GM21717 (cell line): ENCODE measurements at regions not wholly inside any gene's neighbourhood (a gene's known extent, or its start where the extent isn't known, plus 50 kb on each side); places are given as distances from the start of the nearest gene placed in this dataset.
"Not testable (repeated sequence)": the region's sequence is repeated elsewhere in the genome, so short reads cannot be mapped to it uniquely, and the experiment has no call there.

ENCODE experiments used
- ATAC-seq: cut with Tn5 transposase; IDR thresholded peaks from one replicate; pipeline ENCODE4 v1.9.1; 2021; ENCODE audit warnings: mild to moderate bottlenecking, moderate library complexity; ENCODE audit not compliant: unreplicated experiment

DNA sequence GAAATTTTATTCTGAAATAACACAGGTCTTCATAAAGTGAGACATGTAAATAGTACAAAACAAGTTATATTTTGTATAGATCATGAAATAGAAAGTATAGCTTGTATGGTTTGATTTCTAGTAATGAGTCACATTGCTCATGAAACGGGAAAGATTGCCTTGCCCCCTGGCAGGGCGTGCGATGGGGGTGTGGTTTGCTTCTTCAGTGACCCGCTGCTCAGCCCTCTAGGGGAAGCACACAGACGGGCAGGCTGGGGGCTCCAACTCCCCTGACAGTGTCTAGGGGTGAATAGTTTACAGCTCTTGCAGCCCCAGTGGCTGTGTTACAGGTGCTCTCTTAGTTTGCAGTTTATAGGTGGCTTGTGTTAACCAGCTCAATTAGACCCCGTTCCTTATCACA lies 170.5 kb upstream of the RGS17 start:
- no peak for ATAC-seq

DNA sequence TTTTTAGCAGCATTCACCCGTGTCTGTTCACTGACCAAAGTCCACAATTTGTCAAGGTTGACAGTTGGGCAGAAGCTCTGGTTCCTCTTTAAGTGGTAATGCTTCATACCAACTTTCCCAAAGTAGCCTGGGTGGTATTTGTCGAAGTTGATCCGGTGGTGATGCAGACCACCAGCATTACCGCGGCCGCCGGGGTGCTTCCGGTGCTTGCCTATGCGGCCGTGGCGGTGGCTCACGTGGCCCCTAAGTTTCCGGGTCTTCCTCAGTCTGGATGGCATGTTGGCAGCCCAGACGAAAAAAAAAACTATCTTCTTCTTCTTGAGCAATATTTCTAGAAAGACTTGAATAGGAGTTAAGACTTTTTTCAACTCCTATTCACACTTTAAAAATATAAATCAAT lies 151.4 kb upstream of the RGS17 start:
- ATAC-seq, result not testable (repeated sequence)

DNA sequence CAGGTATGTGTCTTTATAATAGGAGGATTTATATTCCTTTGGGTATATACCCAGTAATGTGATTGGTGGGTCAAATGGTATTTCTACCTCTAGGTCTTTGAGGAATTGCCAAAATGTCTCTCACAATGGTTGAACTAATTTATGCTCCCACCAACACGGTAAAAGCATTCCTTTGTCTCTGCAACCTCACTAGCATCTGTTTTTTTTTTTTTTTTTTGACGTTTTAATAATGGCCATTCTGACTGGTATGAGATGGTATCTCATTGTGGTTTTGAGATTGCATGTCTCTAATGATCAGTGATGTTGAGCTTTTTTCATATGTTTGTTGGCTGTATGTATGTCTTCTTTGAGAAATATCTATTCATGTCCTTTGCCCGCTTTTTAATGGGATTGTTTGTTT lies 144.9 kb upstream of the RGS17 start:
- no peak for ATAC-seq

- ATAC-seq, result no peak
Observed at GRCh38 chr6:153272201-153272980, 141.3 kb upstream of the RGS17 start.

GRCh38 chr6:153263489-153263888 lies 132.4 kb upstream of the RGS17 start:
- ATAC-seq, result no peak

GRCh38 chr6:153251326-153251725 lies 120.2 kb upstream of the RGS17 start:
- ATAC-seq, result no peak

- no peak for ATAC-seq
Observed at GRCh38 chr6:153237670-153238069, 106.6 kb upstream of the RGS17 start.

DNA sequence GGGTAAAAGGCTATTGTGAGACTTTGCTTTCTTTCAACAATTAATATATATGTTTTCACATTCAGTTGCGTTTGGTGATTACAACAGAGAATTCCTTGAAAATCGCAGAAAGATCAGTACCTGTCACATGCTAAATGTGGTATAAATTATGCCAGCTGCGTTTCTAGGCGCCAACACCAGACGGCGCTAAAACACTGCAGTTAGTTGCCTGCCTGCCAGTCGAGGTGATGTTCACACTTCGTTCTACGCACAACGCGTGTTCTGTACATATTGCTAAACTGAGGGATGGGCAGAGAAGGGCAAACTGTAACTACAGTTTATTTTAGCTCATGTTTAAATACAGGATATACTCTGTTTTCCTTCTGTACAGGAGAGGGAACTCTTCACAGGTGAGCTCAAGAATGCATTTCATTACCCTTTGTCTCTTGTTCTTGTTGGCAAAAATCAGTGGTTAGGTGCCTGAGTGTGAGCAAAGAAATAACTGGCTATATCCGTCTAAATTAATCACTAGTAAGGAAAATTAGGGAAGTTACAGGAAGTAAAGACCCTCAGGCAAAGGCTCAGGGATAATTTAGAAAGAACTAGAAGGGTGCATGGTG lies 100.1 kb upstream of the RGS17 start:
- ATAC-seq, result no peak

- ATAC-seq, result no peak
Observed at GRCh38 chr6:153218184-153218792, 87.2 kb upstream of the RGS17 start.

DNA sequence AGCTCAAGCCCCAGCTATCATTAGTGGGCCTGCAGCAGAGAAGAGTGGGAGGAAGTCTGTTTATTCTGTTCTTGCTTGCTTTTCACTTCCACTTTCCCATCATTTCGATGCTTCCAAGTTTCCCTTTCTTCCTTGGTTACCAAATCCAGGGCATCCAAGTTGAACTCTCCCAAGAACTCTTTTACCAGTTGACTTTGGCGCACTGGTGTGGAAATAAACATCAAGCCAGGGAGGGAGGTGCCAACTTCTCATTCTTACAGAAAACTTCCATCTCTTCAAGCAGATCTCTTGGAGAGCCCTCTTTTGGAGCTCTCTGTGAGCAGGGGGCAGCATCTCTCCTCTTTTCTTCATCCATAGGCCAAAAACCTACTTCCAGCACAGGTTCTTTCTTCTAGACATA lies 85.7 kb upstream of the RGS17 start:
- ATAC-seq, result no peak

DNA sequence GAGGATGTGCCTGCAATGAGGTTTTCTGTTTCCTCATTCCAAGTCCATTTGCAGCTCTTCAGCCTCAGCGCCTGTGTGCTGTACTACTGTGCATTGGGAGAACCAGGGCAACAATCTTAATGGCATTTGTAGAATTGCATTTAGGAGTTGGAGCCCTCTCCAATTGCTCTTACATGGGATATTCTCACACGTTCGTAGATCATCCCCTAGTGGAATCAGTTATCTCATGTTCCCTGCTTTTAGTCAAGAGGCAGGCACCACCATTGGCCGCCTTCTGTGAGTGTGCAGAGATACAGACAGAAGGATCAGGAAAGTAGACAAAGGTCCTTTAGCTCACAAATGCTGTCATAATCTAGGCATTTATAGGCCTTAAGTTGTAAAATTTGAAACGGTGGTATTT lies 84.2 kb upstream of the RGS17 start:
- no peak for ATAC-seq

DNA sequence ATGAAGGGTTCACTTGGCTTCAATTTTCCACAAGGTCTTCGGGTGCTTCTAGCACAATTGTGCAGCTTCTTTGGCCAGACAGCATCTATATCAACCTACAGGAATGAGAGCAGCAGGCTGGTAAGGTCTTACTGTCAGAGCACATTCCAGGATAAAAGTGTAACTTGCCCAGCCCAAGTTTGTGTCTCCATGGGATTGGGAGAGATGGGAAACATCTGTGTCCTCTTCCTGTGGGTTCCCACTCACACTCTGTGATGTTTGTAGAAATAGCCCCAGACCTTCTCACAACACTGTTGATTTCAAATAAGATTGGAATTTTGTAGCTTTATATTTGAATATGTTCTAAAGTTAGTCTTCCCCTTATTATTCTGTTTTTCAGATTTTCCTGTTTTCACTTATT lies 83.4 kb upstream of the RGS17 start:
- ATAC-seq, result no peak

GRCh38 chr6:153210083-153210482 lies 79.0 kb upstream of the RGS17 start:
- peak; percentile 83 for ATAC-seq

- ATAC-seq, result no peak
Observed at GRCh38 chr6:153208706-153209105, 77.6 kb upstream of the RGS17 start.

DNA sequence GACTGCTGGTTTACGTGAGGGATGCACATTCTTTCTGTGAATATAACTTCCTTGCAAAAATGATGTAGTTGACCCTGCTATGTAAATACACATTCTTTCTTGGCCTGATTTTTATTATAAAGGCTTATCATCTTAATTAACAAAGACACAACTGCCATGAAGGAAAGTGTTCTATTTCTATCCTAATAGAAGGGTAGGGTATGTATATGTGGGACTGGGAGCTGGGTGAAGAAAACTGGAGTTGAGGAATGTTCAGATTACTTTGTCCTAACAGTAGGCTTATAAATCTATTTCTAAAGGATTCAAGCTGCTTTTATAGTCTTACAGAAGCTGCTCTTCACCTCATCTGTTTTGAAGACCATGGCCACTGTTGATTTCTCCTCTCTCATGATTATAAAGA lies 76.5 kb upstream of the RGS17 start:
- no peak for ATAC-seq

GRCh38 chr6:153207006-153207405 lies 75.9 kb upstream of the RGS17 start:
- no peak for ATAC-seq

DNA sequence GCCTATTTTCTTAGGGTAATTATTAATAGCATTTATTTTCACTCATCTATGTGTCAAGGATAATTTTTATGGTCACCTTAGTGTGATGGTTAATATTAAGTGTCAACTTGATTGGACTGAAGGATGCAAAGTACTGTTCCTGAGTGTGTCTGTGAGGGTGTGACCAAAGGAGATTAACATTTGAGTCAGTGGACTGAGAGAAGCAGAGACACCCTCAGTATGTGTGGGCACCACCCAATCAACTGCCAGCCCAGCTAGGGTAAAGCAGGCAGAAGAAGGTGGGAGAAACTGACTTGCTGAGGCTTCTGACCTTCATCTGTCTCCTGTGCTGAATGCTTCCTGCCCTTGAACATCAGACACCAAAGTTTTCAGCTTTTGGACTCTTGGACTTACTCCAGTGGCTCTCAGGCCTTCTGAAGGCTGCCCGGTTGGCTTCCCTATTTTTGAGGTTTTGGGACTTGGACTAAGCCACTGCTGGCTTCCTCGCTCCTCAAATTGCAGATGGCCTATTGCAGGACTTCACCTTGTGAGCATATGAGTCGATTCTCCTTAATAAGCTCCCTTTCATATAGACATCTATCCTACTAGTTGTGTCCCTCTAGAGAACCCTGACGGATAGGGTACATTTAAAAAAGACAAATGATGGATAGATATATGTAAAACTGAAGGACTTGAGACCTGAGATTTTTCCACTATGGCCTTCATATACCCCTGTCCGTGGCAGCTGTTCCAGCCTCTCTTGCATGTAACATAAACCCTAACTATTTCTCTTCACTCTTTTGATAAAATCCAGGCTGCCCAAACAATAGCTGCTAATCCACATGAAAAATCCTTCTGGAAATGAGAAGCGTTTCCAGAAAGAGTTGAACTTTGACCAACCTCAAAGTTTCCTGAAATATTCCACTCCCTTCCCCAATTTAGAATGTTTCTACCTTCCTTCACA lies 62.1 kb upstream of the RGS17 start:
- no peak for ATAC-seq

DNA sequence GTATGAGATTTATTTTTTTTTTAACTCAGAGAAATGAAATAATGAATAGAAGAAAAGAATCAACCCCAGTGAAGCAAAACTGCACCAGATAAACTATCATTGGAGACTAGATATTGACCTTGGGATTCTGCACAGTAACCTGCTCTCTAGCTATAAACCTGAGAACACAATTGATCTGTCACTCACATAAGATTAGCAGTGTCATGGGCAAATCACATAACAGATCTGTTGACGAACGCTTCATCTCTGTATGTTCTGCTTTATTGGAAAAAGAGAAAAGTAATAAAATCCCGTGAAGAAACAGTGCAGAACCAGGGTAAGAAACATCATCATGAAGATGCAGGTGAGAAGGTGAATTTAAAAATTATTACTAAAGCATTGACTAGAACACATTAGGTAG lies 52.8 kb upstream of the RGS17 start:
- no peak for ATAC-seq
